ENCODE measurements at regions not wholly inside any gene's neighbourhood (a gene's known extent, or its start where the extent isn't known, plus 50 kb on each side); places are given as distances from the start of the nearest gene placed in this dataset.

- no peak overlapping the region for H3K9ac ChIP-seq (ENCODE audit: insufficient read depth, low read depth, low read length)
- 6% methylated on average over 2 of the region's 2 CpGs for WGBS (ENCODE audit: low lambda C conversion rate)
- in situ Hi-C loops (cut with HindIII; ENCODE audit: extremely low pct_ligation_motif_present, low pct_unique_long_range_greater_than_20kb) = no loop called here
- no peak overlapping the region for H2AFZ ChIP-seq (ENCODE audit: low read length)
- ATAC-seq (no peak), FAIRE-seq (no peak), DNase-seq (ENCODE audit: low spot score) (no peak)
- no peak overlapping the region for H3K27ac ChIP-seq (ENCODE audit: extremely low read length, insufficient read depth, low read length)
- H3K36me3 ChIP-seq (replicated peaks in 1 of 2; ENCODE audit: control insufficient read depth in 1 of 2, insufficient read depth in 2 of 2, low read length in 2 of 2) = no peaks in the 10 kb centered on the region
- no peak overlapping the region for H3K4me2 ChIP-seq (ENCODE audit: low read depth, low read length)
- ChIA-PET CTCF (ENCODE audit: low intra/inter-chr PET ratio, low total read pairs) (no interaction called here), POLR2A (no interaction called here)
- H3K4me1 ChIP-seq (ENCODE audit: insufficient read depth, low read length) = no peaks in the 10 kb centered on the region
- intact Hi-C loops (cut with micrococcal nuclease; ENCODE audit: unreplicated experiment) = no loop called here
- H3K79me2 ChIP-seq (ENCODE audit: insufficient read depth, low read length) = no peaks in the 10 kb centered on the region
- TF ChIP-seq BORCS8-MEF2B (CRISPR knock-in tag; IDR thresholded peaks at IDR 0.05) = no peak
- no peak for TF ChIP-seq SATB2 (CRISPR knock-in tag; IDR thresholded peaks at IDR 0.05)
- TF ChIP-seq JARID2 (CRISPR knock-in tag; IDR thresholded peaks at IDR 0.05; ENCODE audit: insufficient replicate concordance) = no peak
- no peak for TF ChIP-seq CEBPZ (IDR thresholded peaks at IDR 0.05; ENCODE audit: low read length)
- no peak for TF ChIP-seq LRRFIP1 (CRISPR knock-in tag; conservative IDR thresholded peaks at IDR 0.05)
- no peak for TF ChIP-seq RAD21 (CRISPR knock-in tag; IDR thresholded peaks at IDR 0.05)
- no peak for TF ChIP-seq ZNF597 (CRISPR knock-in tag; IDR thresholded peaks at IDR 0.05)
- no peak for TF ChIP-seq ZSCAN29 (CRISPR knock-in tag; conservative IDR thresholded peaks at IDR 0.05)
- TF ChIP-seq ZNF766 (CRISPR knock-in tag; IDR thresholded peaks at IDR 0.05; ENCODE audit: borderline replicate concordance) = no peak
- TF ChIP-seq ZNF580 (CRISPR knock-in tag; IDR thresholded peaks at IDR 0.05; ENCODE audit: borderline replicate concordance, low read depth) = no peak
- TF ChIP-seq PHB2 (IDR thresholded peaks at IDR 0.05; ENCODE audit: partially characterized antibody) = no peak
- no peak for TF ChIP-seq RXRB (CRISPR knock-in tag; IDR thresholded peaks at IDR 0.05; ENCODE audit: borderline replicate concordance)
- no peaks in the 10 kb centered on the region for H3K9me3 ChIP-seq (ENCODE audit: low read length)
- H4K20me1 ChIP-seq (ENCODE audit: insufficient read depth, low read length) = no peaks in the 10 kb centered on the region
- BruUV-seq (replicated peaks) = no TSS peak
- no peaks in the 10 kb centered on the region; a peak in 1 of 5 replicates for H3K27me3 ChIP-seq (ENCODE audit: control insufficient read depth in 1 of 2, insufficient read depth in 2 of 2, low read length in 2 of 2)
- H3K4me3 ChIP-seq (replicated peaks in 1 of 3; ENCODE audit: insufficient read depth in 1 of 3, low read depth in 2 of 3, low read length in 3 of 3) = no peak overlapping the region
Observed at GRCh38 chr13:64992314-64992713, 2237.8 kb downstream of the PCDH9 start.
